Hepatocyte (in vitro differentiated cells): ENCODE measurements at regions not wholly inside any gene's neighbourhood (a gene's known extent, or its start where the extent isn't known, plus 50 kb on each side); places are given as distances from the start of the nearest gene placed in this dataset.

Experiments used
- EZH2 ChIP-seq: fragments of 200-600 bp; sonication (generic); IDR thresholded peaks from 2 replicates; pipeline ENCODE4 v1.6.1; 2016; ENCODE audit warnings: antibody characterized with exemption, mild to moderate bottlenecking, borderline replicate concordance
- TF ChIP-seq, protein P1 (sequence below): fragments of 200-600 bp; sonication (generic); IDR thresholded peaks from 2 replicates; pipeline ENCODE4 v1.5.1; 2016; ENCODE audit warnings: antibody characterized with exemption, mild to moderate bottlenecking; ENCODE audit not compliant: poor library complexity

DNA sequence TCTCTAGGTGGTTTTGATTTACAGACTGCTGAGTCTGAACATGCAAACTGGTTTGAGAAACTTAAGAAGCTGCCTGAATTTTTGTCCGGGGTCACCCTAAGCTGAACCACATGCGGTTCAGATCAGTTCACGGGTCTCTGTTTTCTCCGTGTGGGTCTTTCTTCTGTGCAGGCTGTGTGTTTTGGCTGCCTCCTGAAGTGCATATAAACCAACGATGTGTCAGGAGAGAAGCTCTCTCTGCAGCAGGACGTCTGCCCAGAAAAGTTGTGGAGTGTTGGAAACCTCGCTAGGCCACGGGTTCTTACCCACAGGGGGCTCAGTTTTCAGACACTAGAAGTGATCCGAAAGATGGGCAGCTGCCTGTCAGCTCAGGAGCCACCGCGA, 364.2 kb downstream of the IRX2 start:
- TF ChIP-seq, protein P1, sequence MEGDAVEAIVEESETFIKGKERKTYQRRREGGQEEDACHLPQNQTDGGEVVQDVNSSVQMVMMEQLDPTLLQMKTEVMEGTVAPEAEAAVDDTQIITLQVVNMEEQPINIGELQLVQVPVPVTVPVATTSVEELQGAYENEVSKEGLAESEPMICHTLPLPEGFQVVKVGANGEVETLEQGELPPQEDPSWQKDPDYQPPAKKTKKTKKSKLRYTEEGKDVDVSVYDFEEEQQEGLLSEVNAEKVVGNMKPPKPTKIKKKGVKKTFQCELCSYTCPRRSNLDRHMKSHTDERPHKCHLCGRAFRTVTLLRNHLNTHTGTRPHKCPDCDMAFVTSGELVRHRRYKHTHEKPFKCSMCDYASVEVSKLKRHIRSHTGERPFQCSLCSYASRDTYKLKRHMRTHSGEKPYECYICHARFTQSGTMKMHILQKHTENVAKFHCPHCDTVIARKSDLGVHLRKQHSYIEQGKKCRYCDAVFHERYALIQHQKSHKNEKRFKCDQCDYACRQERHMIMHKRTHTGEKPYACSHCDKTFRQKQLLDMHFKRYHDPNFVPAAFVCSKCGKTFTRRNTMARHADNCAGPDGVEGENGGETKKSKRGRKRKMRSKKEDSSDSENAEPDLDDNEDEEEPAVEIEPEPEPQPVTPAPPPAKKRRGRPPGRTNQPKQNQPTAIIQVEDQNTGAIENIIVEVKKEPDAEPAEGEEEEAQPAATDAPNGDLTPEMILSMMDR: no peak
- TF ChIP-seq EZH2: no peak
